ENCODE measurements at regions not wholly inside any gene's neighbourhood (a gene's known extent, or its start where the extent isn't known, plus 50 kb on each side); places are given as distances from the start of the nearest gene placed in this dataset.
"Not testable (repeated sequence)": the region's sequence is repeated elsewhere in the genome, so short reads cannot be mapped to it uniquely, and the experiment has no call there.

DNA sequence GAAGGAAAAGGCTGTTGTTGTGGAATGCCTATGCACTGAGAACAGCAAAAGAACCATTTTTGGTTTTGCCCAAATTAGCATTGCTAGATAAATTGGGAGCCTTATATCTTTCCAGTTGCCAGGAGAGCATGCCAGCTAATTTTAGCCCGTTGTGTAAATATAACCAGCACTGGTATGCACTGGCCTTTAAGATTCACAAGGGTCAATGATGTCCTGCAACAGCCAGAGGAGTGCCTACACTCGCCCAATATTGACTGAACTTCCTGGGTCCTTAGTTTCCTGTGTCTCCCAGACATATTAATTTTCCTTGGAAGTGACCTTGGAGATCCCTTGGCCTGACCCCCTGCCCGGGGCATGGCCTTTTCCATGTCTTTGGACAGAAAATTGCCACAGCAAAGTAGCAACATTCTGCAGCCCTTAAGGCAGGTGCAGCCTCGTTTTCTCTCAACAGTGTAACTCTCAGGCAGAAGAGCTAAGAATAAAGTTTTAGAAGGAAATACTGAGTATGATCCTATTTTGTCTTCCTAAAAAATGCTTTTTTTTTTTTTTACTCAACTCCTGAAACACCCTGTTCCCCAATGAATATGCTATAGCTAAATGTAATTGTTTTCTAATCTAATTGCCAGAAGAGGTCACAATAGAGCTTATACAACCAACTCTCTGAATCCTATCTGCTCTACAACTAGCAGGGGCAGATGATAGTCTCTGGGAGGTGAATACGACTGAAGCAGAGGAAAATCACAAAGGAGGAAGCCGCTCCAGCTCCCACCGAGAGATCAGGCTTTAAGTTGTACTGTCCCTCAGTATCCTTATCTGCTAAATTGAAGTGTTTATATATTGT lies 131.9 kb upstream of the PCGF5 start:
- no peak for DNase-seq (ENCODE audit: low spot score)

- no peak for DNase-seq (ENCODE audit: low spot score)
Observed at GRCh38 chr10:91090761-91091529, 129.5 kb upstream of the PCGF5 start.

DNA sequence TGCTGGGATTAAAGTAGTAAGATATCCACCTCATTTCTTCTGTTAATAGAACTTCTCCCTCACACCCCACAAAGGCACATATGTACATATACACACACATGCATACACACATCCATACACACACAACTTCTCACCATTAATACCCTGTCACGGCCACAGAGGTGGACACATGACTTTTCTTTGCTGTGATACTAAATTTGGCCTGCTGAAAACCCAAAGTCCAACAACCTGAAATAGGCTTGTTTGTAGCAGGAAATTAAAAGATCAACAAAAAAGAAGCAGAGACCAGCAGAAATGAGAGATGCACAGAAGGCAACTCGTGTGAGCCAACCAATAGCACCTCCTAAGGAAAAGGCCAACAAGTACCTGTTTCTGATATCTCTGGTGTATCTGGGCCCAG lies 128.7 kb upstream of the PCGF5 start:
- DNase-seq (ENCODE audit: low spot score), result no peak

DNA sequence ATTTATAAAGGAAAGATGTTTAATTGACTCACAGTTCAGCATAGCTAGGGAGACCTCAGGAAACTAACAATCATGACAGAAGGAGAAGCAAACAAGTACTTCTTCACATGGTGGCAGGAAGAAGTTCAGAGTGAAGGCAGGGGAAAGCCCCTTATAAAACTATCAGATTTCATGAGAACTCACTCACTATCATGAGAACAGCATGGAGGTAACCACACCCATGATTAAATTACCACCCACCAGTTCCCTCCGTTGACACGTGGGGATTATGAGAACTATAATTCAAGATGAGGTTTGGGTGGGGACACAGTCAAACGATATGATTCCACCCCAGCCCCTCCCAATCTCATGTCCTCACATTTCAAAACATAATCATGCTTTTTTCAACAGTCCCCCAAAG lies 124.2 kb upstream of the PCGF5 start:
- DNase-seq (ENCODE audit: low spot score), result no peak

GRCh38 chr10:91097313-91097712 lies 123.2 kb upstream of the PCGF5 start:
- no peak for DNase-seq (ENCODE audit: low spot score)

DNA sequence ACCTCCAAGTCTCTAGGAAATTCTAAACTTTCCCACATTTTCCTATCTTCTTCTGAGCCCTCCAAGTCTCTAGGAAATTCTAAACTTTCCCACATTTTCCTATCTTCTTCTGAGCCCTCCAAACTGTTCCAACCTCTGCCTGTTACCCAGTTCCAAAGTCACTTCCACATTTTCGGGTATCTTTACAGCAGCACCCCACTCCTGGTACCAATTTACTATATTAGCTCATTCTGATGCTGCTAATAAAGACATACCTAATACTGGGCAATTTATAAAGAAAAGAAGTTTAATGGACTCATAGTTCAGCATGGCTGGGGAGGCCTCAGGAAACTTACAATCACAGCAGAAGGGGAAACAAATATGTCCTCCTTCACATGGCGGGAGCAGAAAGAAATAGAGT lies 122.4 kb upstream of the PCGF5 start:
- not testable (repeated sequence) for DNase-seq (ENCODE audit: low spot score)

DNA sequence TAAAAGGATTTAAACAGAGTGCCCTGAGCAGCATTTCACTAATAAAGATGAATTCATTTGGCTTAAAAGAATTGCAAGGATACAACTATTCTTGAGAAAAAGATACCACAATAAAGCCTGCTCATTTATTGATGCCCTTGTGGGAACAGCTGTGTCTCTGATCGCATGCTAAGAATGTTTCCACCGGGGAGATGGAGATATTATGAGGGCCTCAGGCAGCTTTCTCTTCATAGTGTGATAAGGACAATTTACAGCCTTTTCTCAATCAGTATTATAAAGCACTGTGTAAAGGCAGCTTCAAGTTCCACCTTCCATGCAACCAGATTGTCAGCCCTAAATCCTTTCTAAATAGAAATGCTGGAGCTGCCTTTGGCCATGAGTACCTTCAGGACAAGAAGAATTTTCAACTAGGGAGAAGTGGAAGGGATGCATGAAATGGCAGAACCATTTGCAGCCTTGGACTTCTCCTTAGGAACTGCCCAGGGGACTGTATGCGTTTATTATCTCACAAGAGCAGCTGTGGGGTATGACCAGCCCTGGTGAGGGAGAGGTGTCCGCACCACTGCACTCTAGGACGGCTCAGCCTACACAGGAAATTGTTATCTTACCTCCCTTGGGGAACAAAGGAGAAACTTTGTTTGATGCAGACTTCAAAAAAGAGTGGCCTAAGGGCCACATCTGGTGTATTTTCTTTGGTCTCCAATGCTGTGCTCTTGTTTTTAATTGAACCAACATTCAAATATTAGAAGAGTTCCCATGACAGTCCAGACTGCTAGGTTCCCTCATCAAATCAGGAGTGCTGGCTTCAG lies 116.9 kb upstream of the PCGF5 start:
- DNase-seq (ENCODE audit: low spot score), result no peak

DNA sequence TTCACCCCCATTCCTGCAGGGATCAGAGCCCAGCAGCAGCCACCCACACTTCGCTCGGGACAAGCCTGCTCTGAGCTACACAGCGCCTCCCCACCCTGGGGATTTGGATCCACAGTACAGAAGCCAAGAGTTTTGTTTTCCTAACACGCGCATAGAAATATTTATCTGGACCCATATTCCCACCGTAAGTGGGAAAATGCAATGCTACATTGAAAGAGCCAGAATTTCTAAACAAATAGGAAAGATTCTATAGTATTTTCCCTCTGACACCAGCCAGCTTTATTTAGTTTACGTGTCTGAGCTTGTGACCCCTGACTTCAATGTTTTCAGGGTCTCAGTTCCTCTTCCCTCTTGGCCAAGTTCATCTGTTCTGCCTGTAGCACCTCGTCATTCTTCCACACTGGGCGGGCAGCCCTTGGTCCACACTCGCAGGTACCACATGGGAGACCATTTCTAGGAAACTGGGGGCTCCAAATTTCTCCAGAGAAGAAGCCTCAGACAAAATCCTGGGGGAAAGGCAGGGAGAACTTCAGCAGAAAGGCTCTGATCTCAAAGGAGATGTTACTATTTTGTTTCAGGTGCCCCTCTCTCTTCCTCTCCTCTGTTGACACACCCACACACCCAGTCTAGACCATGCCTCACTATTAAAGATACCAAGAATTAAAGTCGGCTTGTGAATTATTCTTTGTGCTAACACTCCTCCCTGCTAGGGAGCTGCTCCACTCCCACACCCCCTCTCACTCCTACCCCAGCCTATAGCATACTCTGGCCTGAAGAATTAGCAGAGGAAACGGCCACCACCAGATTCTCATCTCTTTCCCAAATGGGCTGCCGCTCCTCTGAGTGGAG lies 116.0 kb upstream of the PCGF5 start:
- DNase-seq (ENCODE audit: low spot score), result no peak

DNA sequence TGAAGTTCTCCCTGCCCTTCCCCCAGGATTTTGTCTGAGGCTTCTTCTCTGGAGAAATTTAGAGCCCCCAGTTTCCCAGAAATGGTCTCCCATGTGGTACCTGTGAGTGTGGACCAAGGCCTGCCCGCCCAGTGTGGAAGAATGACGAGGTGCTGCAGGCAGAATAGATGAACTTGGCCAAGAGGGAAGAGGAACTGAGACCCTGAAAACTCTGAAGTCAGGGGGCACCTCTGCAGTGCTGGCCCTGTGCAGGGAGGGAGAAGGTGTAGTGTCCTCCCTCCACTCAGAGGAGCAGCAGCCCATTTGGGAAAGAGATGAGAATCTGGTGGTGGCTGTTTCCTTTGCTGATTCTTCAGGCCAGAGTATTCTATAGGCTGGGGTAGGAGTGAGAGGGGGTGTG lies 115.2 kb upstream of the PCGF5 start:
- DNase-seq (ENCODE audit: low spot score), result no peak

DNA sequence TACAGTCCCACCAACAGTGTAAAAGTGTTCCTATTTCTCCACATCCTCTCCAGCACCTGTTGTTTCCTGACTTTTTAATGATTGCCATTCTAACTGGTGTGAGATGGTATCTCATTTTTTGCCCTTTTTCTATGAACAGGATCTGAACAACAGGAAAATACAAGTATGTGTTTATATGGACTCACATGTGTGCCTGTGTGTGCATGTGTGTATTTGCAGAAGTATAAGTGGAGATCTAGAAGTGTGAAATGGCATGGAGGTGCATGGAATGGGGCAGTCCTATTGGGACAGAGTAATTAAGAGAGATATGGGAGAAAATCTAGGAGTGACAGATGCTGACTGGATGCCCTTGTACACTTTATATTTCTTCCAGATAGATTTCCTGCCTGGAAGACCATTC lies 111.6 kb upstream of the PCGF5 start:
- no peak for DNase-seq (ENCODE audit: low spot score)

GRCh38 chr10:91111060-91111459 lies 109.4 kb upstream of the PCGF5 start:
- no peak for DNase-seq (ENCODE audit: low spot score)

DNA sequence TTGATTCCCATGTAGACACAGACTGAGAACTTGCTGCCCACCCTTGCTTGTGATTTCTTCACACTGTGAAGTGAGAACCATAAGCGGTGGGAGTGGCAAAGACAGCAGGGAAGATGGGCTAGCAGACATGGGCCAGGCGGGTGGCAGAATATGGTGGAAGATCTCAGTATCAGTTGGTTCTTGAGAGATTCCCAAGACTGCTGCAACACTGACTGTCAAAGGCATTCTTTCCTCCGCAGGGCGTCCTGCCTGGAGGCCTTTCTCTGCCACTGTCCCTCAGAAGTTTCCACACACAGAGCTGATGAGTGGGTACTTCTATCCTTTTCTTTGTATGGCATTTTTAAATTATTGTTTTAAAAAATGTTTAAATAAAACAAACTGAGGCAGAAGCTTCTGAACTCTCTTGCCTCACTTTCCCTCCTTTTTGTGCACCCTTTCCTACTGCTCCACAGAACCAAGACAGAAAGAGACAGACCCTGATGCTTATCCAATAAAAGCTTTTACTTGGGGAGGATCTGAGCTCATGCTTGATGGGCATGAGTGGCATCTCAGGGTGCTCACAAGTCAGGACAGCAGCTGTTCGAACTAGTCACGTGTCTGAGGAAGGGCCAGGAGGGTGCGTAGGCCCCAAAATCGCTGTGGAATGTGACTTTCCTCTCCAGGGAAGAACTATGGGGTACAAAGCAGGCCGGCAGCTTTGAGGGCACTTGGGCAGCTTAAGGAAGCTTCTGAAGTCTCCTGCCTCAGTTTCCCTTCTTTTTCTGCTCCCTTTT lies 104.7 kb upstream of the PCGF5 start:
- no peak for DNase-seq (ENCODE audit: low spot score)

DNA sequence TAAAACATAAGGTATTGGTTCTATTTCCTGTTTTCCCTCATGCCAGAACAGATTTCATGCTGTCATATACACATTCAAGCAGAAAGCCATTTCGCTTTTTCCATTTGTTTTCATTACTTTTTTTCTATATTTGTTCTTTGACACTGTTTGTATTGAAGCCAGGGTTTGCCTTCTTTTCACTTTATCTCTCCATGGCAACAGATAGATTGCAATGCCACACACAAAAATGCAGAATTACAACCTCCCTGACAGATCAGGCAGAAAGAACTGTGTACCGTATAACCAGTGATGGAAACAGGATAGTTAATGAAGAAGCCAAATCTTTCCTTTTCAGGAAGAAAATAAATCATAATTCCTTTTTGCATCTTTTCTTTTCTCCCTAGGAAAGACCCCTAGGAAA lies 103.0 kb upstream of the PCGF5 start:
- DNase-seq (ENCODE audit: low spot score), result no peak

GRCh38 chr10:91120348-91120747 lies 100.1 kb upstream of the PCGF5 start:
- no peak for DNase-seq (ENCODE audit: low spot score)

DNA sequence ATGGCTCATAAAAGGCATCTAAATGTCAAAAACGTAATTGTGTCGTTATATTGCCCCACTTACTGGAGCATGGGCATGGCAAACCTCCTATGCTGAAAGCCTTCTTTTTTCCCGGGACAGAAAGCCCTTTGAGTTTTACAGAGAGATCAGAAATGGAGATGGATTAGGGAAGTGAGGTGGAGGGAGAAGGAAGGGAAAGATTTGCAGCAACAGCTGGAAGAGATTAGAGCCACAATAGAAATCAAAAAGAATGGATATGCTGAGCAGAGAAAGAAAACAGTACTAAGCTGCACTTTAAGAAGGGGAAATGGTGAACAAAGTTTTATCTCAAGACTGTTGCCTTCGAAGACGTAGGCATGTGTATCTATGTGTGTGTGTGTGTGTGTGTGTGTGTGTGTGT lies 97.2 kb upstream of the PCGF5 start:
- DNase-seq (ENCODE audit: low spot score), result no peak

GRCh38 chr10:91124016-91124415 lies 96.4 kb upstream of the PCGF5 start:
- DNase-seq (ENCODE audit: low spot score), result no peak

DNA sequence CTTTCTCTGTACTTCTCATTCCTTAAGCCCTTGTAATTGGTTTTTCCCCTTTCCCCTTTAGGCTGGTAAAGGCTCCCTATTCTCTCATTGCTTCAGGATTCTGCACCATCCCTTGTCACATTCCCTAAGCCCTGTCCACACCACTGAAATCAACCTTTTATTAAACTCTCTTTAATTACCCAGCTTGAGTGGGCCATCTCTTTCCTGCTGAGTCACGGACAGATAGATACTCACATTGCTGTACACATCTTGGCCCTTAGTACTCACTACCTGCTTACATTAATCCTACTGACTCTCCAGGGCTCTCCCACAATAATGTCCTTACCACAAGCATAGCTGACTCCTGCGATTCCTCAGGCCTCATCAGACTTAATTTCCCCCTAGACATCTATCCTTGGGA lies 94.0 kb upstream of the PCGF5 start:
- DNase-seq (ENCODE audit: low spot score), result no peak

DNA sequence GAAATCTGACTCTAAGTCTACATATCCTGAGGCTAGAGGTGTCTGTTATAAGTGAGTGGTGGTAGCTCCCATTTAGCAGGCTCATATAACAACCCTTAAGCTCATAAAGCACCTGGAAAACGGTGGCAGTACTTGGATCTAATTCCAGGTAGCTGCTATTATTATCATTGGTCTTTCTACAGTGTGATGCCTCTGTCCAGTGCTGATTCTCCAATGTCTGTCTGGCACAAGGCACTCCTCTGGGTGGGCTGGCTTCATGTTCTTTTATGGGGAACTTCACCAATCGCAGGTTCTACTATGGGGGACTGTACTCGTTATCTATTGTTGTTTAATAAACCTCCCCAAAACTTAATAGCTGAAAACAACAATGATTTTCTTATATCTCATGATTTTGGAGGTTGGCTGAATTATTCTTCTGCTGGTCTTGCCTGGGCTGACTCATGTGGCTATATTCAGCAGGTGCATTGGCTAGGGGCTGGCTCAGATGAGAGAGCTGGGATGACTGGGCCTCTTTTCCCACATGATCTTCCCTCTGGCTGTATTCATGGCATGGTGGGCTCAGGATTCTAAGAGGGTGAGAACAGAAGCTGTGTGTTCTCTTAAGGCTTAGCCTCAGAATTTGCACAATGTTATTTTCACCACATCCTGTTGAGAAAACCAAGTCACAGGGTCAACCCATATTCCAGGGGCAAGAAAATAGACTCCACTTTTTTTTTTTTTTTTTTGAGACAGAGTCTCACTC lies 93.0 kb upstream of the PCGF5 start:
- no peak for DNase-seq (ENCODE audit: low spot score)

DNA sequence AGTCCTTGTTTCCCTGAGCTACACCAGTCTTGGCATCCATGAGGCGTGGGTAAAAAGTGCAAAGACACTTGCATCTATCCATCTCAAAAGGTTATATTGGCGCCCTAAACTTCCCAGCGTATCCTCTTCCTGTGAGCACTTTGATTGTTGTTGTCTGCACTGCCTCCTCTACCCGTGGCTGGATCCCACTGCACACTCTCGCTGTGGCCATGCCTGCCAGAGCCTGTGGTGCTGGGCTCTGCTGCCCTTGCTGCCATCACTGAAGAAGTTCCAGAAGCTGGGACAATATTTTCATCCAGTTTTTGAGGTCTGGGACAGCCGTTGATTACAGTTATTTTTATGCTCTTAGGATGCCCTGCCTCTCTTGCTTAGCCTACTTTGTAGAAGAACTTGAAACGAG lies 85.3 kb upstream of the PCGF5 start:
- no peak for DNase-seq (ENCODE audit: low spot score)

- no peak for DNase-seq (ENCODE audit: low spot score)
Observed at GRCh38 chr10:91137011-91137643, 83.3 kb upstream of the PCGF5 start.
